ENCODE measurements at regions not wholly inside any gene's neighbourhood (a gene's known extent, or its start where the extent isn't known, plus 50 kb on each side); places are given as distances from the start of the nearest gene placed in this dataset.

DNA sequence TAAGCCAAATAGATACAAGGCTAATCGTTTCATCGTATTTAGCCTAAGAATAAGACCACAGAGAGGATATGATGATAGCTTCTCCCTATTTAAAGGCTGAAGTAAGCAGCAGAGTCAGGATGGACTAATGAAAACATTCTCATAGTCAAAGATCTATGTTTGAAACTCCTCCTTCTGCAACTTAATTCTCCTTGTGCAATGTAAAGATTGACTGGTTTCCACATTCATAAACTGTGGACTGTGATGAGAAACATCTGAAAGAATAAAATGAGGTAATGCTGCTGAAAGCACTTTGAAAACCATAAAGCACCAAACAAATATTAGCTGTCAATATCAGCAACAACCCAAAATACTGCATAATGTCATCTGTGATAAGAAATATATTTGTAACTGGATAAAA lies 361.9 kb downstream of the CSNK1G3 start:
- Histone ChIP-seq H3K9me3 (ENCODE audit: control insufficient read depth in 2 of 2, low read length in 2 of 2) (no peaks in the 10 kb centered on the region), H3K27me3 (ENCODE audit: control insufficient read depth in 1 of 2, insufficient read depth in 2 of 2, low read length in 2 of 2) (no peaks in the 10 kb centered on the region), H3K4me3 (ENCODE audit: low read length in 2 of 2) (no peak overlapping the region), H3K36me3 (ENCODE audit: control insufficient read depth in 2 of 2, insufficient read depth in 2 of 2, low read length in 2 of 2) (no peaks in the 10 kb centered on the region), H3K4me1 (ENCODE audit: control insufficient read depth, insufficient read depth, low read length) (peaks cover 4% of the 10 kb centered on the region), H3K9ac (ENCODE audit: low read length in 2 of 2) (no peak overlapping the region), H3K27ac (ENCODE audit: low read length) (no peak overlapping the region)

DNA sequence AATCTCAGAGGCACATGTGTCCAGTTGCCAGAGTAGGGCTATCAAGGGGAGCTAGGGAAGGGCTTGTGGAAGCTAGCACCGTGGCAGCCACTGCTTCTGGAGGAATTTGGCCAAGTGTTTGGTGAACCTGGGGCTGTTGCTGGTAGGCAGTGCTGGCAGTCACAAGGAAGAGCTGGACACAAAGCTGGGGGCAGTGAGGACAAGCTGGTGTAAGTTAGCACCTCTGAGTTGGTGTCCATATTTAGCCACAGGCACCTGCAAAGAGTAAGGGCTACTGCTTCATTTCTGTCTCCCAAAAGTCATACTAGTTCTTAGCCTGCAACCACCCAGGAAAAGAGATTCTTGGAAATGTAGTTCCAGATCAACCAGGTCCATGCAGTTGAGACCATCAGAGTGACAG lies 359.4 kb downstream of the CSNK1G3 start:
- Histone ChIP-seq H3K36me3 (ENCODE audit: control insufficient read depth in 2 of 2, insufficient read depth in 2 of 2, low read length in 2 of 2) (no peaks in the 10 kb centered on the region), H3K9me3 (ENCODE audit: control insufficient read depth in 2 of 2, low read length in 2 of 2) (no peaks in the 10 kb centered on the region), H3K27me3 (ENCODE audit: control insufficient read depth in 1 of 2, insufficient read depth in 2 of 2, low read length in 2 of 2) (no peaks in the 10 kb centered on the region), H3K9ac (ENCODE audit: low read length in 2 of 2) (no peak overlapping the region), H3K27ac (ENCODE audit: low read length) (no peak overlapping the region), H3K4me3 (ENCODE audit: low read length in 2 of 2) (no peak overlapping the region), H3K4me1 (ENCODE audit: control insufficient read depth, insufficient read depth, low read length) (peaks cover 4% of the 10 kb centered on the region)

DNA sequence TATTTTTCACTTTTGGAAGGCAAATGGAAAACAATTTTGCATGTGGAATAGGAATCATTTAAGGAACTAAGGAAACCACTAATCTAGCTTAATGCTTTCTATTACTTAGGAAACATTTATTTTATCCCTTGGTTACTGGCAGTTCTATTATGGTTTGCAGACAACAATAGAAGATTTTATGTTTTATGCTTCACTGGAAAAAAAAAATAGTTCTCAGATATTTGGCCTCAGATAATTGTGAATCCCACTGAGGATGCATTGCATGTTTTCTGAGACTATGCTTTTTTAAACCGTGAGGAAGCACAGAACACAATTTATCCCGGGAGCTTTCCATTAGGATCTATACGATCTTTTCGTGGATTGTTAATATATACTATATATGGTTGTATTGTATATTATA lies 356.9 kb downstream of the CSNK1G3 start:
- Histone ChIP-seq H3K36me3 (ENCODE audit: control insufficient read depth in 2 of 2, insufficient read depth in 2 of 2, low read length in 2 of 2) (no peaks in the 10 kb centered on the region), H3K4me3 (ENCODE audit: low read length in 2 of 2) (no peak overlapping the region), H3K27ac (ENCODE audit: low read length) (no peak overlapping the region), H3K4me1 (ENCODE audit: control insufficient read depth, insufficient read depth, low read length) (no peaks in the 10 kb centered on the region), H3K27me3 (ENCODE audit: control insufficient read depth in 1 of 2, insufficient read depth in 2 of 2, low read length in 2 of 2) (no peaks in the 10 kb centered on the region), H3K9me3 (ENCODE audit: control insufficient read depth in 2 of 2, low read length in 2 of 2) (no peaks in the 10 kb centered on the region), H3K9ac (ENCODE audit: low read length in 2 of 2) (no peak overlapping the region)

DNA sequence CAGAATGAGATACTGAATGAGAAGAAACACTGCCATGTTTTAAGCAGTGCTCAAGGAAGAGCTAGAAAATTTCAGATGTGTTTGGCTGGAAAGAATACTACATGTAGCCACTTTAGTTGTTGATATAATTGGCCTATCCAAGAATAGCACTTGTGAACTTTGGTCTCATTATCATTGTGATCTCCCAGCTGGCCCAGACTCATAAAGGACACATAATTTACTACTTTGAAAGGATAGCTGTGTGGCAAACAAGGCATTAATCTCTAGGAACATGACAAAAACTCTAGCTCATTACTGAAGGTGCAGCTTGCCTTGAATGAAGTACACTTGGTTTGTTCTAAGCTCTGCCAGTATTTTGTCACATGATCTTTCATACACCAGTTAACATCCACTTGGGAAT lies 356.3 kb downstream of the CSNK1G3 start:
- Histone ChIP-seq H3K4me3 (ENCODE audit: low read length in 2 of 2) (no peak overlapping the region), H3K9ac (ENCODE audit: low read length in 2 of 2) (no peak overlapping the region), H3K27ac (ENCODE audit: low read length) (no peak overlapping the region), H3K36me3 (ENCODE audit: control insufficient read depth in 2 of 2, insufficient read depth in 2 of 2, low read length in 2 of 2) (no peaks in the 10 kb centered on the region), H3K27me3 (ENCODE audit: control insufficient read depth in 1 of 2, insufficient read depth in 2 of 2, low read length in 2 of 2) (no peaks in the 10 kb centered on the region), H3K9me3 (ENCODE audit: control insufficient read depth in 2 of 2, low read length in 2 of 2) (no peaks in the 10 kb centered on the region), H3K4me1 (ENCODE audit: control insufficient read depth, insufficient read depth, low read length) (no peaks in the 10 kb centered on the region)

DNA sequence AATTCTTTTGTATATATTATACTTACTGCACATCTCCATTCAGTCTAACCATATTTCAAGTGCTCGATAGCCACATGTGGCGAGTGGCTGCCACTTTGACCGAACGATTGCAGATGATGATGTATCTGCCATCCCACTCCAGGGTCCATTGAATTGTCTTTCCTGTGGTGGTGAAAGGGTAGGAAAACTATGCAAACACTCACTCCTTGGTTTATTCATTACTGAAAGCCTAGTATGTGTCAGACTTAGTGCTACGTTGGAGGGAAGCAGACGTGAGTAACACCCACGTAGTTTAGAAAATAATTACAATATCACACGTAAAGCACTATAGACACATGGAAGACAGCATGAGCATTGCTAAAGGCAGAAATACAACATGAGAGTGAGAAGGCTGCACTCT lies 353.7 kb downstream of the CSNK1G3 start:
- H3K27me3 ChIP-seq (ENCODE audit: control insufficient read depth in 1 of 2, insufficient read depth in 2 of 2, low read length in 2 of 2): no peaks in the 10 kb centered on the region
- H3K4me3 ChIP-seq (ENCODE audit: low read length in 2 of 2): no peak overlapping the region
- H3K4me1 ChIP-seq (ENCODE audit: control insufficient read depth, insufficient read depth, low read length): no peaks in the 10 kb centered on the region
- H3K9ac ChIP-seq (ENCODE audit: low read length in 2 of 2): no peak overlapping the region
- no peak overlapping the region for H3K27ac ChIP-seq (ENCODE audit: low read length)
- H3K36me3 ChIP-seq (ENCODE audit: control insufficient read depth in 2 of 2, insufficient read depth in 2 of 2, low read length in 2 of 2): no peaks in the 10 kb centered on the region
- no peaks in the 10 kb centered on the region for H3K9me3 ChIP-seq (ENCODE audit: control insufficient read depth in 2 of 2, low read length in 2 of 2)

- no peak overlapping the region for H3K4me3 ChIP-seq (ENCODE audit: low read length in 2 of 2)
- no peaks in the 10 kb centered on the region for H3K36me3 ChIP-seq (ENCODE audit: control insufficient read depth in 2 of 2, insufficient read depth in 2 of 2, low read length in 2 of 2)
- H3K9ac ChIP-seq (ENCODE audit: low read length in 2 of 2): no peak overlapping the region
- H3K27me3 ChIP-seq (ENCODE audit: control insufficient read depth in 1 of 2, insufficient read depth in 2 of 2, low read length in 2 of 2): no peaks in the 10 kb centered on the region
- H3K9me3 ChIP-seq (ENCODE audit: control insufficient read depth in 2 of 2, low read length in 2 of 2): no peaks in the 10 kb centered on the region
- no peaks in the 10 kb centered on the region for H3K4me1 ChIP-seq (ENCODE audit: control insufficient read depth, insufficient read depth, low read length)
- H3K27ac ChIP-seq (ENCODE audit: low read length): no peak overlapping the region
Observed at GRCh38 chr5:123864578-123864977, 352.6 kb downstream of the CSNK1G3 start.

DNA sequence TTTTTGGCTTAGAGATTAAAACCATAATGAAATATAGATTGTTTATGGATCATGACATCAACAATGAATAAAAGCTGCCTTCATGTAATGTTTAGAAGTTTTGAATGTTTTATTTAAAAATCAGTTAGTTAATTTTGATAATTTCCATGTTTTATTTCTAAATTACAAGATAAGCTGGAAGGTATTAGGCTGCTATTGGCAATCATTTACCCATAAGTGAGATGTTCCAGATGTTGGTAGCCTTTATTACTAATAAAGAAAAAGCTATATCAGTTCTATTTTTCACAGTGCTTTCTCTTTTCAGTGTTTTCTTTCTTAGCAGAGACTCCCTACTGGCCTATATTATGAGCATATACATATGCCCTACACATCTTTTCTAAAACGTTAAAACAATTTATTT lies 347.0 kb downstream of the CSNK1G3 start:
- Histone ChIP-seq H3K9me3 (ENCODE audit: control insufficient read depth in 2 of 2, low read length in 2 of 2) (no peaks in the 10 kb centered on the region), H3K27ac (ENCODE audit: low read length) (no peak overlapping the region), H3K4me1 (ENCODE audit: control insufficient read depth, insufficient read depth, low read length) (no peaks in the 10 kb centered on the region), H3K9ac (ENCODE audit: low read length in 2 of 2) (no peak overlapping the region), H3K4me3 (ENCODE audit: low read length in 2 of 2) (no peak overlapping the region), H3K36me3 (ENCODE audit: control insufficient read depth in 2 of 2, insufficient read depth in 2 of 2, low read length in 2 of 2) (no peaks in the 10 kb centered on the region), H3K27me3 (ENCODE audit: control insufficient read depth in 1 of 2, insufficient read depth in 2 of 2, low read length in 2 of 2) (no peaks in the 10 kb centered on the region)

- Histone ChIP-seq H3K27ac (ENCODE audit: low read length) (no peak overlapping the region), H3K4me1 (ENCODE audit: control insufficient read depth, insufficient read depth, low read length) (no peaks in the 10 kb centered on the region), H3K27me3 (ENCODE audit: control insufficient read depth in 1 of 2, insufficient read depth in 2 of 2, low read length in 2 of 2) (no peaks in the 10 kb centered on the region), H3K9me3 (ENCODE audit: control insufficient read depth in 2 of 2, low read length in 2 of 2) (peaks cover 0 to 6% of the 10 kb centered on the region in 2 donors), H3K36me3 (ENCODE audit: control insufficient read depth in 2 of 2, insufficient read depth in 2 of 2, low read length in 2 of 2) (no peaks in the 10 kb centered on the region), H3K9ac (ENCODE audit: low read length in 2 of 2) (no peak overlapping the region), H3K4me3 (ENCODE audit: low read length in 2 of 2) (no peak overlapping the region)
Observed at GRCh38 chr5:123856766-123857165, 344.8 kb downstream of the CSNK1G3 start.

DNA sequence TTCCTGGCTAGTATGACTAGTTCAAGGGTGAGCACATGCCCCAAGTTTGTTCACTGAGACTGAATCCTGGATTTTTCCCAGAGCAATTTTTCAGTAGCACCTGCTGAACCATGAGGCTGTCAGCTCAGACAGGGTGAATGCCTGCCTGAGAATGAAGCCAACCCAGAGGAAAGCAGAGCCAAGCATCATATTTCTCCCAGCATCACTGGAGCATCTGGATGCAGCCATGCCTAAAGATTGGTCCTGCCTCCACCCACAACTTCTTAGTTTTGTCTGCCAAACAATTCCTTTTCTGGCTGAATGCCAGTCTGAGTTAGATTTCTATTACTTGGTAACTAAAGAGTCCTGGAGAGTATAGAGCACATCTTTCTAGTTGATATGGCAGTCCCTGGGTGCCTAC lies 343.6 kb downstream of the CSNK1G3 start:
- Histone ChIP-seq H3K9ac (ENCODE audit: low read length in 2 of 2) (no peak overlapping the region), H3K27me3 (ENCODE audit: control insufficient read depth in 1 of 2, insufficient read depth in 2 of 2, low read length in 2 of 2) (no peaks in the 10 kb centered on the region), H3K4me3 (ENCODE audit: low read length in 2 of 2) (no peak overlapping the region), H3K36me3 (ENCODE audit: control insufficient read depth in 2 of 2, insufficient read depth in 2 of 2, low read length in 2 of 2) (no peaks in the 10 kb centered on the region), H3K27ac (ENCODE audit: low read length) (no peak overlapping the region), H3K9me3 (ENCODE audit: control insufficient read depth in 2 of 2, low read length in 2 of 2) (peaks cover 0 to 7% of the 10 kb centered on the region in 2 donors), H3K4me1 (ENCODE audit: control insufficient read depth, insufficient read depth, low read length) (no peaks in the 10 kb centered on the region)

- Histone ChIP-seq H3K27me3 (ENCODE audit: control insufficient read depth in 1 of 2, insufficient read depth in 2 of 2, low read length in 2 of 2) (no peaks in the 10 kb centered on the region), H3K9me3 (ENCODE audit: control insufficient read depth in 2 of 2, low read length in 2 of 2) (no peaks in the 10 kb centered on the region), H3K4me3 (ENCODE audit: low read length in 2 of 2) (no peak overlapping the region), H3K36me3 (ENCODE audit: control insufficient read depth in 2 of 2, insufficient read depth in 2 of 2, low read length in 2 of 2) (no peaks in the 10 kb centered on the region), H3K4me1 (ENCODE audit: control insufficient read depth, insufficient read depth, low read length) (no peaks in the 10 kb centered on the region), H3K9ac (ENCODE audit: low read length in 2 of 2) (no peak overlapping the region), H3K27ac (ENCODE audit: low read length) (no peak overlapping the region)
Observed at GRCh38 chr5:123845356-123846100, 333.6 kb downstream of the CSNK1G3 start.

GRCh38 chr5:123844873-123845272 lies 332.9 kb downstream of the CSNK1G3 start:
- no peak overlapping the region for H3K27ac ChIP-seq (ENCODE audit: low read length)
- H3K36me3 ChIP-seq (ENCODE audit: control insufficient read depth in 2 of 2, insufficient read depth in 2 of 2, low read length in 2 of 2): no peaks in the 10 kb centered on the region
- H3K4me1 ChIP-seq (ENCODE audit: control insufficient read depth, insufficient read depth, low read length): no peaks in the 10 kb centered on the region
- H3K27me3 ChIP-seq (ENCODE audit: control insufficient read depth in 1 of 2, insufficient read depth in 2 of 2, low read length in 2 of 2): no peaks in the 10 kb centered on the region
- peaks cover 0 to 2% of the 10 kb centered on the region in 2 donors for H3K9me3 ChIP-seq (ENCODE audit: control insufficient read depth in 2 of 2, low read length in 2 of 2)
- no peak overlapping the region for H3K9ac ChIP-seq (ENCODE audit: low read length in 2 of 2)
- H3K4me3 ChIP-seq (ENCODE audit: low read length in 2 of 2): no peak overlapping the region

Data from stomach smooth muscle (tissue), 2 donors.